D721Med (cell line): ENCODE measurements at regions not wholly inside any gene's neighbourhood (a gene's known extent, or its start where the extent isn't known, plus 50 kb on each side); places are given as distances from the start of the nearest gene placed in this dataset.

Experiments
- DNase-seq: peaks from one replicate; pipeline ENCODE4 v3.0.0; 2011; ENCODE audit warnings: low spot score; ENCODE audit not compliant: insufficient read length
- FAIRE-seq: peaks from 2 replicates; lab custom pipeline; 2011; peaks lifted over from hg19 to GRCh38; lab: Jason Lieb, UNC
- CTCF ChIP-seq: IDR thresholded peaks from 2 replicates; pipeline ENCODE4 v1.5.1; 2012; ENCODE audit warnings: mild to moderate bottlenecking, control low read depth; ENCODE audit not compliant: insufficient read depth; ENCODE audit errors: missing control alignments

GRCh38 chr9:73980754-73981153, 516.4 kb upstream of the RORB start:
- TF ChIP-seq CTCF = no peak
- DNase-seq (no peak), FAIRE-seq (no peak)

- no peak for TF ChIP-seq CTCF
- FAIRE-seq (no peak), DNase-seq (no peak)
These were observed 515.7 kb upstream of the RORB start for GRCh38 chr9:73981405-73981804.

- no peak for FAIRE-seq
- no peak for DNase-seq
- TF ChIP-seq CTCF = no peak
These were observed 501.3 kb upstream of the RORB start for GRCh38 chr9:73995836-73996235.

- no peak for DNase-seq
- FAIRE-seq = no peak
- no peak for TF ChIP-seq CTCF
These were observed 500.3 kb upstream of the RORB start for GRCh38 chr9:73996844-73997243.

- DNase-seq (no peak), FAIRE-seq (no peak)
- TF ChIP-seq CTCF = no peak
These were observed 495.8 kb upstream of the RORB start for GRCh38 chr9:74001382-74001781.

- DNase-seq (no peak), FAIRE-seq (no peak)
- TF ChIP-seq CTCF = peak; percentile 31
These were observed 490.2 kb upstream of the RORB start for GRCh38 chr9:74006935-74007334.

- no peak for TF ChIP-seq CTCF
- no peak for FAIRE-seq
- no peak for DNase-seq
These were observed 489.3 kb upstream of the RORB start for GRCh38 chr9:74007833-74008232.
